Breast epithelium (tissue), 4 donors: ENCODE measurements at regions not wholly inside any gene's neighbourhood (a gene's known extent, or its start where the extent isn't known, plus 50 kb on each side); places are given as distances from the start of the nearest gene placed in this dataset.

Experiments used
- DNase-seq, 2 donors: peaks; one replicate each; pipeline ENCODE4 v3.0.0-alpha.2; 2019; ENCODE audit warnings: low spot score in 2 of 2
- H3K27ac ChIP-seq, 2 donors: fragments of 200-600 bp; sonication (generic) in 1 of 2; one replicate each; pipeline ENCODE4 v1.5.1; 2016 to 2019; ENCODE audit warnings: mild to moderate bottlenecking in 1 of 2
- H3K27me3 ChIP-seq, 2 donors: fragments of 200-600 bp; sonication (generic) in 1 of 2; one replicate each; pipeline versions ENCODE4 v1.5.1 to v1.6.0; 2017 to 2019; ENCODE audit warnings: control low read depth in 1 of 2, mild to moderate bottlenecking in 1 of 2
- H3K36me3 ChIP-seq: fragments of 200-600 bp; one replicate; pipeline ENCODE4 v1.5.1; 2019
- H3K4me1 ChIP-seq, 2 donors: fragments of 200-600 bp; sonication (generic); one replicate each; pipeline ENCODE4 v1.5.1; 2016 to 2019; ENCODE audit warnings: control low read depth in 1 of 2
- H3K4me3 ChIP-seq, 3 donors: fragments of 200-600 bp; sonication (generic); 1 replicate in 2 of 3; 2 replicates in 1 of 3; pipeline ENCODE4 v1.5.1; 2016 to 2019; ENCODE audit warnings: mild to moderate bottlenecking in 3 of 3, moderate library complexity in 2 of 3
- H3K9me3 ChIP-seq, 2 donors: fragments of 200-600 bp; sonication (generic) in 1 of 2; one replicate each; pipeline ENCODE4 v1.5.1; 2016 to 2019; ENCODE audit warnings: control low read depth in 1 of 2
- POLR2A ChIP-seq: fragments of 450-650 bp; IDR thresholded peaks from one replicate; pipeline ENCODE4 v1.6.1; 2016; ENCODE audit warnings: antibody characterized with exemption, mild to moderate bottlenecking, moderate library complexity
- POLR2AphosphoS5 ChIP-seq, 3 donors: sonication (generic); formaldehyde crosslinking; IDR thresholded peaks; one replicate each; pipeline ENCODE4 v1.6.1; 2017; ENCODE audit warnings: antibody characterized with exemption in 3 of 3
- intact Hi-C: fragments of 100-400 bp; cut with DNase I; formaldehyde crosslinking; loops from one replicate; pipeline ENCODE4 v1.15.1; 2023; ENCODE audit warnings: low total_unique reads
- TF ChIP-seq, protein P1 (sequence below), 3 donors: fragments of 450-650 bp; IDR thresholded peaks; one replicate each; pipeline ENCODE4 v1.5.1; 2016 to 2017; ENCODE audit warnings: antibody characterized with exemption in 3 of 3, mild to moderate bottlenecking in 3 of 3, moderate library complexity in 3 of 3

- H3K4me1 ChIP-seq = no peaks in the 10 kb centered on the region
- no peaks in the 10 kb centered on the region for H3K9me3 ChIP-seq
- H3K36me3 ChIP-seq = no peaks in the 10 kb centered on the region
- H3K4me3 ChIP-seq = no peak overlapping the region
- DNase-seq = no peak
- no peak overlapping the region for H3K27ac ChIP-seq
- no peaks in the 10 kb centered on the region for H3K27me3 ChIP-seq
- TF ChIP-seq, protein P1, sequence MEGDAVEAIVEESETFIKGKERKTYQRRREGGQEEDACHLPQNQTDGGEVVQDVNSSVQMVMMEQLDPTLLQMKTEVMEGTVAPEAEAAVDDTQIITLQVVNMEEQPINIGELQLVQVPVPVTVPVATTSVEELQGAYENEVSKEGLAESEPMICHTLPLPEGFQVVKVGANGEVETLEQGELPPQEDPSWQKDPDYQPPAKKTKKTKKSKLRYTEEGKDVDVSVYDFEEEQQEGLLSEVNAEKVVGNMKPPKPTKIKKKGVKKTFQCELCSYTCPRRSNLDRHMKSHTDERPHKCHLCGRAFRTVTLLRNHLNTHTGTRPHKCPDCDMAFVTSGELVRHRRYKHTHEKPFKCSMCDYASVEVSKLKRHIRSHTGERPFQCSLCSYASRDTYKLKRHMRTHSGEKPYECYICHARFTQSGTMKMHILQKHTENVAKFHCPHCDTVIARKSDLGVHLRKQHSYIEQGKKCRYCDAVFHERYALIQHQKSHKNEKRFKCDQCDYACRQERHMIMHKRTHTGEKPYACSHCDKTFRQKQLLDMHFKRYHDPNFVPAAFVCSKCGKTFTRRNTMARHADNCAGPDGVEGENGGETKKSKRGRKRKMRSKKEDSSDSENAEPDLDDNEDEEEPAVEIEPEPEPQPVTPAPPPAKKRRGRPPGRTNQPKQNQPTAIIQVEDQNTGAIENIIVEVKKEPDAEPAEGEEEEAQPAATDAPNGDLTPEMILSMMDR (IDR thresholded peaks at IDR 0.05) = no peak
- TF ChIP-seq POLR2AphosphoS5 (IDR thresholded peaks at IDR 0.05) (no peak), POLR2A (no peak)
- intact Hi-C loops = no loop called here
Measured at GRCh38 chr6:76671751-76672150, 599.3 kb upstream of the IMPG1 start.

DNA sequence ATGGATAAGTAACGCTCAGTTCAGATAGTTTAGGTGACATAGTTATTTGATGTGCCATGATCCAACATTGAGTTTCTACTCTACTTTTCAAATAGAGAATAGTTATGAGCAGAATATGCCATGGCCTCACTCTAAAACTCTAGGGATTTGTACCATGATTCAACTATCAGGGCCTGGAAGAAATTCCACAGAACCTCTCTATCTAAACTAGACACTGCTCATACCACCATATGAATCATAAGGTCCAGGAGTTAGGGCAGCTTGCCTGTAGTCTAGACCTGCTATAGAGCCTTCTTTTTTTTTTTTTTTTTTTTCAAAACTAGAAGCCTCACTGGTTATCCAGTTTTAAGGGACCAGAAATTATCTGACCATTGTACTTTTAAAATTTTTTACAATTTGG is 571.8 kb upstream of the IMPG1 start:
- intact Hi-C loops = no loop called here
- Histone ChIP-seq H3K9me3 (no peaks in the 10 kb centered on the region), H3K4me1 (no peaks in the 10 kb centered on the region), H3K27ac (no peak overlapping the region), H3K27me3 (no peaks in the 10 kb centered on the region), H3K4me3 (no peak overlapping the region), H3K36me3 (no peaks in the 10 kb centered on the region)
- TF ChIP-seq POLR2A = no peak
- TF ChIP-seq POLR2AphosphoS5 (IDR thresholded peaks at IDR 0.05) = no peak
- TF ChIP-seq, protein P1 (IDR thresholded peaks at IDR 0.05) = no peak
- no peak for DNase-seq

DNA sequence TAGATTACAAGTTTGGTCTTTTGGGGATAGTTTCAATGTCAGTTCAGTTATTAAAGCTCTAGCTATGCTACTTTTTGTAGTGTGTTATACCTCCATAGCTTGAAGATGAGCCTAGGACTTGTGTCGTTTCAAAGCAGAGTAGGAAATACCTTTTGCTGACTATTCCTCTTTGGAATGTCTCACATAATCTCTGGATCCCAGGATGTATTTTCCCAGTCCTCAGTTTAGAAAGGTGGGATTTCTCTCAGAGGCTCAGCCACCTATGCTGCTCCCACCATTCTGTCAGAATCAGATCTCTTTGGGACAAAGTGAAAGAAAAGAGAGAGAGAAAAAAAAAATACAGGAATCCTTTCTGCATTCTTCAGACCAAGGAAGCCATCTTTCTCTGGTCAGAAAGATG is 567.5 kb upstream of the IMPG1 start:
- Histone ChIP-seq H3K4me3 (no peak overlapping the region), H3K36me3 (no peaks in the 10 kb centered on the region), H3K27ac (no peak overlapping the region), H3K9me3 (no peaks in the 10 kb centered on the region), H3K4me1 (no peaks in the 10 kb centered on the region), H3K27me3 (no peaks in the 10 kb centered on the region)
- TF ChIP-seq POLR2AphosphoS5 (IDR thresholded peaks at IDR 0.05) (no peak), POLR2A (no peak)
- TF ChIP-seq, protein P1 (IDR thresholded peaks at IDR 0.05) = no peak
- DNase-seq = no peak
- intact Hi-C loops = no loop called here

DNA sequence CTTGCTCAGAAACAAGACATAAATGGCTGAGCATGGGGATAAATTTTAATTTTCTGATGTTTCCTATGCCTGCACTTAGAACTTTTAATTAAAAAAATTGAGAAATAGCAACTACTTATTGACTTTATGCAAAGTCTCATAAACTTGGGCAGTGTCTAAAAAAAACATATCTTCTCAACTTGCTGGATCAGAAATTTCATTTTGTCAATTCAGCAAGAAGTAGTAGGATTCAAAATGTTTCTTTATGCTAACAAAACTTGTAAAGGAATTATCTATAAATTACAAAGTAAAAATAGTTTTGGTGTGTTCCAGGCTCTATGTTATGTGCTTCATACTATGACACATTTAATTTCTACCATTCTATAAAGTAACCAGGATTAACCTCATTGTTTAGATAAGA is 562.2 kb upstream of the IMPG1 start:
- no peaks in the 10 kb centered on the region for H3K9me3 ChIP-seq
- no peak for DNase-seq
- H3K4me3 ChIP-seq = no peak overlapping the region
- H3K27ac ChIP-seq = no peak overlapping the region
- intact Hi-C loops = no loop called here
- H3K4me1 ChIP-seq = no peaks in the 10 kb centered on the region
- TF ChIP-seq POLR2AphosphoS5 (IDR thresholded peaks at IDR 0.05) (no peak), POLR2A (no peak)
- TF ChIP-seq, protein P1 (IDR thresholded peaks at IDR 0.05) = no peak
- H3K36me3 ChIP-seq = no peaks in the 10 kb centered on the region
- H3K27me3 ChIP-seq = no peaks in the 10 kb centered on the region

- no peak for DNase-seq
- Histone ChIP-seq H3K9me3 (peaks cover 0 to 9% of the 10 kb centered on the region in 2 donors), H3K27me3 (no peaks in the 10 kb centered on the region), H3K27ac (no peak overlapping the region), H3K4me3 (no peak overlapping the region), H3K4me1 (no peaks in the 10 kb centered on the region), H3K36me3 (no peaks in the 10 kb centered on the region)
- intact Hi-C loops = no loop called here
- TF ChIP-seq POLR2A = no peak
- no peak for TF ChIP-seq POLR2AphosphoS5 (IDR thresholded peaks at IDR 0.05)
- TF ChIP-seq, protein P1 (IDR thresholded peaks at IDR 0.05) = no peak
Measured at GRCh38 chr6:76633259-76633658, 560.8 kb upstream of the IMPG1 start.
